ENCODE measurements at regions not wholly inside any gene's neighbourhood (a gene's known extent, or its start where the extent isn't known, plus 50 kb on each side); places are given as distances from the start of the nearest gene placed in this dataset.

- H3K27ac ChIP-seq (replicated peaks; ENCODE audit: low read length): no peak overlapping the region
- no peak overlapping the region for H2AFZ ChIP-seq (ENCODE audit: low read length)
- no peak overlapping the region for H3K14ac ChIP-seq (ENCODE audit: low read length)
- H4K8ac ChIP-seq (ENCODE audit: low read depth, low read length): no peak overlapping the region
- H2BK5ac ChIP-seq (ENCODE audit: low read length): no peak overlapping the region
- H3K9ac ChIP-seq (ENCODE audit: low read depth, low read length, poor library complexity): no peak overlapping the region
- H2AK5ac ChIP-seq (ENCODE audit: low read depth, low read length): no peak overlapping the region
- no peak overlapping the region for H4K91ac ChIP-seq (ENCODE audit: low read depth, low read length, poor library complexity)
- no peak overlapping the region for H3K4me2 ChIP-seq (ENCODE audit: insufficient read depth, low read length, poor library complexity, severe bottlenecking)
- no peaks in the 10 kb centered on the region for H3K9me3 ChIP-seq (replicated peaks in 1 of 2; ENCODE audit: control insufficient read depth in 2 of 2, insufficient read depth in 1 of 2, low read depth in 1 of 2, low read length in 2 of 2)
- no peaks in the 10 kb centered on the region for H3K36me3 ChIP-seq (replicated peaks in 1 of 2; ENCODE audit: control insufficient read depth in 2 of 2, insufficient read depth in 2 of 2, low read length in 2 of 2)
- no peak overlapping the region for H2BK120ac ChIP-seq (ENCODE audit: low read depth, low read length)
- no CpG with 5 or more reads among the region's 7 CpGs for WGBS, 2 donors (ENCODE audit: extremely low coverage in 2 of 2, insufficient read length in 2 of 2, insufficient replicate concordance in 1 of 2)
- H3K79me1 ChIP-seq (ENCODE audit: low read depth, low read length): no peaks in the 10 kb centered on the region
- H3K27me3 ChIP-seq (ENCODE audit: control insufficient read depth in 3 of 3, insufficient read depth in 3 of 3, low read depth in 1 of 3, low read length in 3 of 3): no peaks in the 10 kb centered on the region
- no peak for DNase-seq (ENCODE audit: low spot score)
- no peak overlapping the region for H3K4me3 ChIP-seq (ENCODE audit: low read length in 2 of 2)
- H2BK12ac ChIP-seq (ENCODE audit: low read length): no peak overlapping the region
- peaks cover 0 to 7% of the 10 kb centered on the region in 2 donors for H3K4me1 ChIP-seq (ENCODE audit: control insufficient read depth in 2 of 2, insufficient read depth in 1 of 2, low read depth in 1 of 2, low read length in 2 of 2)
- no peak overlapping the region for H3K23ac ChIP-seq (ENCODE audit: low read depth, low read length, poor library complexity)
- H3K4ac ChIP-seq (ENCODE audit: low read length): no peak overlapping the region
- H2BK15ac ChIP-seq (ENCODE audit: low read length): no peak overlapping the region
- H3K18ac ChIP-seq (ENCODE audit: low read length): no peak overlapping the region
These were observed 1019.2 kb downstream of the TTLL7 start for GRCh38 chr1:82979593-82980236.

DNA sequence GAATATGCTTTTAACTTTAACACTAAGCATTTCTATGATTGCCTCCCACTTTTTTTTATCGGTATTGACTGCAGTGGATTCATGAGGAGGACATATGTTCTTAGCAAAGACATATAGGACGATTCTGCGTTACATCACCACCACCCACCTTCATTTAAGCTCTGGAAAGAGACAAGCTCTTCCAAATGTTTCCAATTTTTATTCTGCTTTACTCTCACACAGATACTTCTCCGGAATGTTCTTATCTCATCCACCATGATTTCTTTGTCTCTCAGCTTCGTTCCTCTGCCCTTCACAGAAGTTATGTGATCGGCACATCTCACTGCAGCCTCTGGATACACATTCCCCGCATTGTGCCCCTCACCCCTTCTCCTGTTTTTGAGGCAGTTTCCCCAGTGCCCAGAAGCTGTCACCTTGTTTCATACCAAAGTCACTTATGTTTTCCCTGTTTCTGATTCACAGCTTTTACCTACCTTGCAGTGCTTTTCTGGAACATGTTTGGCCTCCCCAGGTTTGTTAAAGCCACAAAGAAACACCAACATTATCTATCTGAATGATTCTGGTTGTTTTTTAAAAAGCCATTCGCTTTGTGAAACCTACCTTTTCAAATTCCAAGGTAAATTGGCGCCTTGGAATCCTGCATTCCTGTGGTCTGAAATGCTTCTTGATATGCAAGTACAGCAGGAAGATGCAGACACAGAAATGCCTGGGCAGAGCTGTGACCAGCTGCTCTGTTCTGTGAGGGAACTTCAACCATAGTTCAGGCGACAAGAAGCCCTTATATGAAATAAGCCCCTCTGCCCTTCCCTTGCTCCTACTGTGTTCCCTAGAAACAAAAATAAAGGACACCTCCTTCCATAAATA is 1020.2 kb downstream of the TTLL7 start:
- no peak for DNase-seq (ENCODE audit: low spot score)
- Histone ChIP-seq H2AK5ac (ENCODE audit: low read depth, low read length) (no peak overlapping the region), H3K27me3 (ENCODE audit: control insufficient read depth in 3 of 3, insufficient read depth in 3 of 3, low read depth in 1 of 3, low read length in 3 of 3) (no peaks in the 10 kb centered on the region), H3K9ac (ENCODE audit: low read depth, low read length, poor library complexity) (no peak overlapping the region), H4K8ac (ENCODE audit: low read depth, low read length) (no peak overlapping the region), H3K27ac (replicated peaks; ENCODE audit: low read length) (no peak overlapping the region), H3K14ac (ENCODE audit: low read length) (no peak overlapping the region), H4K91ac (ENCODE audit: low read depth, low read length, poor library complexity) (no peak overlapping the region), H2BK12ac (ENCODE audit: low read length) (no peak overlapping the region), H3K9me3 (replicated peaks in 1 of 2; ENCODE audit: control insufficient read depth in 2 of 2, insufficient read depth in 1 of 2, low read depth in 1 of 2, low read length in 2 of 2) (no peaks in the 10 kb centered on the region), H3K4me1 (ENCODE audit: control insufficient read depth in 2 of 2, insufficient read depth in 1 of 2, low read depth in 1 of 2, low read length in 2 of 2) (peaks cover 0 to 7% of the 10 kb centered on the region in 2 donors), H3K23ac (ENCODE audit: low read depth, low read length, poor library complexity) (no peak overlapping the region), H3K18ac (ENCODE audit: low read length) (no peak overlapping the region), H3K36me3 (replicated peaks in 1 of 2; ENCODE audit: control insufficient read depth in 2 of 2, insufficient read depth in 2 of 2, low read length in 2 of 2) (no peaks in the 10 kb centered on the region), H3K4me3 (ENCODE audit: low read length in 2 of 2) (no peak overlapping the region), H3K79me1 (ENCODE audit: low read depth, low read length) (no peaks in the 10 kb centered on the region), H2AFZ (ENCODE audit: low read length) (peak overlapping the region; percentile 34), H2BK15ac (ENCODE audit: low read length) (no peak overlapping the region), H2BK5ac (ENCODE audit: low read length) (no peak overlapping the region), H3K4ac (ENCODE audit: low read length) (no peak overlapping the region), H3K4me2 (ENCODE audit: insufficient read depth, low read length, poor library complexity, severe bottlenecking) (no peak overlapping the region), H2BK120ac (ENCODE audit: low read depth, low read length) (no peak overlapping the region)
- no CpG with 5 or more reads among the region's 10 CpGs for WGBS, 2 donors (ENCODE audit: extremely low coverage in 2 of 2, insufficient read length in 2 of 2, insufficient replicate concordance in 1 of 2)

DNA sequence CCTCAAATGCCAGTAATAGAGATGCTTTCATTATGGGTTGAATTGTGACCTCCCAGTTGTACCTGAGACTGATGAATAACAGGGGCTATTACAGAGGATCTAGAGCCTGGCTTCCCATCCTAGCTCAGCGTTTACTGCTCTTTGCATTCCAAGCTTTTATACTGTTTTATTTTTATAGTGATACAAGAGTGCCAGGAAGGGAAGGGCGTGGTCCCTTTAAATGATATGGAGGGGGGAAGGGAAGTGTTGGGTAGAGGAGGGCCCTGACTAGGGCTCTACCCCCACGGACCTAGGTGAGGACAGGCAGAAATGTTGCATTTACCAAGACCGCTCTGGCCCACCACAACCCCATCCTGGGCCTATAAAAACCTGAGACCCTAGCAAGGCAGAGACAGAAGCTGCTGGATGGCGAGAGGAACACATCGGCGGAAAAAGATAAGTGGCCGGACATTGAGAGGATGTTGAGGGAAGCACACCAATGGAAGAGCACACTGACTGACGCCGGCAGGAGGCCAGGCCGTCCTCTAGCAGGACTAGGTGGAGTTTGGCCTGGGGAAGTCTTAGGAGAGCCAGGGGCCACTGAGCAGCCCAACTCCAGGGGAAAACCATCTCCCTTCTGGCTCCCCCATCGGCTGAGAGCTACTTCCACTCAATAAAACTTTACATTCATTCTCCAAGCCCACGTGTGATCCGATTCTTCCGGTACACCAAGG is 1025.9 kb downstream of the TTLL7 start:
- Histone ChIP-seq H2BK120ac (ENCODE audit: low read depth, low read length) (no peak overlapping the region), H3K4ac (ENCODE audit: low read length) (no peak overlapping the region)

DNA sequence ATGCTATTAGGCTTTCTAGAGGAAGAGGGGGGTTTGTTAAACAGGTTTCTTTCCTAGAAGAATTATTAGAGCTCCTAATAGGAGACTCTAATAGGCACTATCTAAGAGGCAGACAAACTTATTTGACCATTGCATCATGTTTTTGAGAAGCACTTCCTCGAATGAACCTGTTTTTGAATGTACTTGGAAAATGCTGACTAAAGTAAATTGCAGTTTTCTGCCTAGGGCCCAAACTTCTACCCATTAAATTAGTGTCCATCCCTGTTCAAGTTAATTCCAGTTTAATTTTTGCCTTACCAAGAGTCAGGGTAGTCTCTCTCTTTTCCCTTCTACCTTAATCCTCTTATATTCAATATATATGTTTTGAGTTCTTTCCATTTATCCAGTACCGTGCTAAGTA is 1029.6 kb downstream of the TTLL7 start:
- H3K4me1 ChIP-seq (ENCODE audit: control insufficient read depth in 2 of 2, insufficient read depth in 1 of 2, low read depth in 1 of 2, low read length in 2 of 2): no peaks in the 10 kb centered on the region
- no CpG with 5 or more reads among the region's 2 CpGs for WGBS, 2 donors (ENCODE audit: extremely low coverage in 2 of 2, insufficient read length in 2 of 2, insufficient replicate concordance in 1 of 2)
- no peaks in the 10 kb centered on the region for H3K27me3 ChIP-seq (ENCODE audit: control insufficient read depth in 3 of 3, insufficient read depth in 3 of 3, low read depth in 1 of 3, low read length in 3 of 3)
- no peaks in the 10 kb centered on the region for H3K9me3 ChIP-seq (replicated peaks in 1 of 2; ENCODE audit: control insufficient read depth in 2 of 2, insufficient read depth in 1 of 2, low read depth in 1 of 2, low read length in 2 of 2)
- H3K23ac ChIP-seq (ENCODE audit: low read depth, low read length, poor library complexity): no peak overlapping the region
- no peak overlapping the region for H3K14ac ChIP-seq (ENCODE audit: low read length)
- H3K4me3 ChIP-seq (ENCODE audit: low read length in 2 of 2): no peak overlapping the region
- no peak overlapping the region for H4K91ac ChIP-seq (ENCODE audit: low read depth, low read length, poor library complexity)
- no peak overlapping the region for H2BK120ac ChIP-seq (ENCODE audit: low read depth, low read length)
- no peak overlapping the region for H2BK15ac ChIP-seq (ENCODE audit: low read length)
- H3K18ac ChIP-seq (ENCODE audit: low read length): no peak overlapping the region
- no peaks in the 10 kb centered on the region for H3K36me3 ChIP-seq (replicated peaks in 1 of 2; ENCODE audit: control insufficient read depth in 2 of 2, insufficient read depth in 2 of 2, low read length in 2 of 2)
- H2AK5ac ChIP-seq (ENCODE audit: low read depth, low read length): no peak overlapping the region
- no peak overlapping the region for H2BK5ac ChIP-seq (ENCODE audit: low read length)
- no peak overlapping the region for H3K9ac ChIP-seq (ENCODE audit: low read depth, low read length, poor library complexity)
- H3K79me1 ChIP-seq (ENCODE audit: low read depth, low read length): no peaks in the 10 kb centered on the region
- no peak overlapping the region for H4K8ac ChIP-seq (ENCODE audit: low read depth, low read length)
- no peak overlapping the region for H3K4me2 ChIP-seq (ENCODE audit: insufficient read depth, low read length, poor library complexity, severe bottlenecking)
- no peak overlapping the region for H3K4ac ChIP-seq (ENCODE audit: low read length)
- no peak overlapping the region for H2AFZ ChIP-seq (ENCODE audit: low read length)
- no peak overlapping the region for H3K27ac ChIP-seq (replicated peaks; ENCODE audit: low read length)
- no peak for DNase-seq (ENCODE audit: low spot score)
- H2BK12ac ChIP-seq (ENCODE audit: low read length): no peak overlapping the region

More for the DNA sequence above, 1025.9 kb downstream of the TTLL7 start:
- Histone ChIP-seq H3K18ac (ENCODE audit: low read length) (no peak overlapping the region), H4K8ac (ENCODE audit: low read depth, low read length) (no peak overlapping the region), H3K4me3 (ENCODE audit: low read length in 2 of 2) (no peak overlapping the region), H3K14ac (ENCODE audit: low read length) (no peak overlapping the region), H3K9ac (ENCODE audit: low read depth, low read length, poor library complexity) (no peak overlapping the region), H2BK15ac (ENCODE audit: low read length) (no peak overlapping the region), H3K27me3 (ENCODE audit: control insufficient read depth in 3 of 3, insufficient read depth in 3 of 3, low read depth in 1 of 3, low read length in 3 of 3) (no peaks in the 10 kb centered on the region), H3K4me1 (ENCODE audit: control insufficient read depth in 2 of 2, insufficient read depth in 1 of 2, low read depth in 1 of 2, low read length in 2 of 2) (no peaks in the 10 kb centered on the region), H2BK12ac (ENCODE audit: low read length) (no peak overlapping the region), H3K79me1 (ENCODE audit: low read depth, low read length) (no peaks in the 10 kb centered on the region), H3K23ac (ENCODE audit: low read depth, low read length, poor library complexity) (no peak overlapping the region), H2AK5ac (ENCODE audit: low read depth, low read length) (no peak overlapping the region), H3K27ac (replicated peaks; ENCODE audit: low read length) (no peak overlapping the region), H2AFZ (ENCODE audit: low read length) (no peak overlapping the region), H3K9me3 (replicated peaks in 1 of 2; ENCODE audit: control insufficient read depth in 2 of 2, insufficient read depth in 1 of 2, low read depth in 1 of 2, low read length in 2 of 2) (no peaks in the 10 kb centered on the region), H4K91ac (ENCODE audit: low read depth, low read length, poor library complexity) (no peak overlapping the region), H3K36me3 (replicated peaks in 1 of 2; ENCODE audit: control insufficient read depth in 2 of 2, insufficient read depth in 2 of 2, low read length in 2 of 2) (no peaks in the 10 kb centered on the region), H2BK5ac (ENCODE audit: low read length) (no peak overlapping the region), H3K4me2 (ENCODE audit: insufficient read depth, low read length, poor library complexity, severe bottlenecking) (no peak overlapping the region)
- no peak for DNase-seq (ENCODE audit: low spot score)
- WGBS, 2 donors (ENCODE audit: extremely low coverage in 2 of 2, insufficient read length in 2 of 2, insufficient replicate concordance in 1 of 2): no CpG with 5 or more reads among the region's 15 CpGs
